ENCODE measurements at regions not wholly inside any gene's neighbourhood (a gene's known extent, or its start where the extent isn't known, plus 50 kb on each side); places are given as distances from the start of the nearest gene placed in this dataset.
"Not testable (repeated sequence)": the region's sequence is repeated elsewhere in the genome, so short reads cannot be mapped to it uniquely, and the experiment has no call there.

DNA sequence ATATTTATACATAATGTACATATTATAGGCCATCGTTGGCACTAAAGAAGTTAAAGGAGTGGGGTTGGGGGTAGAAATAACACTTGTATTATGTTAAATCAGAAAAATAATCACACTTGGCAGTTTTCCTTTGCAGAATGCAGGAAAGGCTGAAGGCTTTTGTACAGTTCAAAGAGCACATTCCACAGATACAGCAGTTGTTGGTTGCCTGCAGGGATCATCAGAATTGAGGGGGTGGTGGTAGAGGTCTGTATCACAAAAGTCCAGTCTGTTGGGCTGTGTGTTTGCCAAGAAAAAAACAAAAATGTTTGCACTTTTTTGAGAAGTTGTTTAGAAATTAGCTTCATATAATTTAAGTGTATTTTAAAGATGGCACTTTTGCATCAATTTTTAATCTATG is 231.8 kb upstream of the FOXP2 start:
- DNase-seq (ENCODE audit: low read depth in 2 of 3, low spot score in 2 of 3), result no peak

DNA sequence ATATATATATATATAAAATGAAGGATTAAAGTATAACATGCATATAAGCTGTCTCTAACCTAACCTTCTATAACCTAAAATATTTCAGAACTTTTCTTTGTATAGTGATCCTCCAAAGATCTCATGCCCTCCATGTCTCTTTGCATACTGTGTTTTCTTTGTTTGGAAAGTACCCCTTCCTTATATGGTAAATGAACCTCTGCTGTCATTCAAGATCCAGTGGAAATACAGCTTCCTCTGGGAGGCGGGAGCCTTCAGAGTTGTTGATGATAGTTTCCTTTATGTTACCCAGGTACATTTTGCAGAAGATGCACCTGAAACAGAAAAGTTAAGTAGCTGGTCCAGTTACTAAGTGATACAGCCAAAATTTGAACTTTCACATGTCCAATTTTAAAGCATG is 233.3 kb upstream of the FOXP2 start:
- DNase-seq (ENCODE audit: low read depth in 2 of 3, low spot score in 2 of 3), result no peak

DNA sequence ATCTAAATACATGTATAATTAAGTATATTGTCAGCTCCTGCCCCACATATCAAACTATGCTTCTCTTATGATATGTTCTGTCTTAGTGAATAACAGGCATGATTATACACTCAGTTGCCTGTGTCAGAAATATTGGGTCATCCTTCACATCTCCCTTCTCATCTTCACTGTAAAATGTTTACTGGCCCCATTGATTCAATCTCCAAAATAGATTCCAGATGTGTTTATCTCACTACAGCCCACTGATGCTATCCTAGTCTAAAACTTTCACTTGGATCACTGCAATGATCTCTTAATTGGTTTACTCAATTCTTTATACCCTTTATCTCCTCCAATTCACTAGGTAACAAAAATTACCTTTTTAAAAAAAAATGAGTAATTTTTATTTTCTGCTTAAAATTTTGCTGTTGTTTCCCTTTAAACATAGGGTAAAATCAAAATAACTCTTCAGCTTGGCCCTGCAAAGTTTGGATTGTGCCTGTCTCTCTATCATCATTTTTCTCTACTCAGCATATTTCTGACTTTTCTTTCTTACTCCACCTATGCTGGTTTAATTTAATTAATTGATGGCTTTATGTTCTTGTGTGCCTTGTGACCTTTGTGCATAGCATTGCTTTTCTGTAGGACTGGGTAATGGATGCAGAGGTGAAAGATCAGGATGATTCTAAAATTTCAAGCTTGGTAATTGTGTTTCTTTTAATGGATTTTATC is 233.9 kb upstream of the FOXP2 start:
- no peak for DNase-seq (ENCODE audit: low read depth in 2 of 3, low spot score in 2 of 3)

DNA sequence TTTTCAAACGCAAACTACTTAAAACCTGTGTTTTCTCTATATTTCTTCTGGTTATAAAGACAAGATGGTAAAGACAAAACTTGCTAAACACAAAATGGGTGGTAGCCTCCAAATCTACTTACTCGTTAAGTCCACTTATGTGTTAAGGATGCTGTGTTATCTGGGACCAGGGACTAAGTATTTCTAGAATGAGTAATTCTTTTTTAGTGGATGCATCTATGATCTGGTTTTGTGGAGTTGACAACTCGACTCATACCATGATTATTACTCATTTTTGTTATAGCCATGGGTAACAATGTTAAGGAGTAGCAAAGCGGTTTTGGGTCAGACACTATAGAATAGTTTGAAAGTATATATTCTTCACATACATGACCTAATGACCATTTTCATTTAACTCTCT is 239.5 kb upstream of the FOXP2 start:
- no peak for DNase-seq (ENCODE audit: low read depth in 2 of 3, low spot score in 2 of 3)

DNA sequence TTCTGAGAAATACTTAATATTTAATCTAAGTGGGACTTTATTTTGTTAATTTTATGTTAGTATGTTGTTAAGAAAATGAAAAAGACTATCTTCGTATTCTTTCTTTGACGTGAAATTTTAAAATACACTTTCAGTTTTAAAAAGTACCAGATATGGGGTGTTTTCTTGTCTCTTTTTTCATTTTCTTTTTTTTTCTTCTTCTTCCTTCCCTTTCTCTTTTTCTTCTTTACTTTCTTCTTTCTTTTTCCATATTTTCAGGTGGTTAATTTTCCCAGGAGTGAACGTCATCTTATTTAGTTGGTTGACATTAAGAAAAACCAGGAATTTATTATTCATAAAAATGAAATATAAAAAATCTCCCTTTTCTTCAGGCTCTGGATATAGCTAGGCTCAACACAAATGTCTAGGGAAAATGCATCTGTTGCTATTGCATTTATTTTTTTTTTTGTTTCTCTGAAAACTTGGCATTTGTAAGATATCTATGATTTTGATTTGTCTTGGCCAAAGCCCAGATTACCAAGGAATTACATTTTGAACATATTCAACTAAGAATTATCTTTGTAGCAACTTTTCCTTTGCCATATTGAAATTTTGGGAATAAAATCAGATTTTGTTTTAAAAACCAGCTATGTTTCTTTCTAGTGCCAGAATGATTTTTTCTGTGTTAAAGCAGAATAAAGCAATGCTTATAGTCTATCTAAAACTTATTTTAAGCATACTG is 241.3 kb upstream of the FOXP2 start:
- no peak for DNase-seq (ENCODE audit: low read depth in 2 of 3, low spot score in 2 of 3)

DNA sequence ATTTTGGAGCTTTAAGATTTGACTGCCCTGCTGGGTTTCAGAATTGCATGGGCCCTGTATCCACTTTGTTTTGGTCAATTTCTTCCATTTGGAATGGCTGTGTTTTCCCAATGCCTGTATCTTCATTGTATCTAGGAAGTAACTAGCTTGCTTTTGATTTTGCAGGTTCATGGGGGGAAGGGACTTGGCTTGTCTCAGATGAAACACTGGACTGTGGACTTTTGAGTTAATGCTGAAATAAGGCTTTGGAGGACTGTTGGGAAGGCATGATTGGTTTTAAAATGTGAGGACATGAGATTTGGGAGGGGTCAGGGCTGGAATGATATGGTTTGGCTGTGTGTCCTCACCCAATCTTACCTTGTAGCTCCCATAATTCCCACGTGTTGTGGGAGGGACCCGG is 245.2 kb upstream of the FOXP2 start:
- DNase-seq (ENCODE audit: low read depth in 2 of 3, low spot score in 2 of 3), result not testable (repeated sequence)

DNA sequence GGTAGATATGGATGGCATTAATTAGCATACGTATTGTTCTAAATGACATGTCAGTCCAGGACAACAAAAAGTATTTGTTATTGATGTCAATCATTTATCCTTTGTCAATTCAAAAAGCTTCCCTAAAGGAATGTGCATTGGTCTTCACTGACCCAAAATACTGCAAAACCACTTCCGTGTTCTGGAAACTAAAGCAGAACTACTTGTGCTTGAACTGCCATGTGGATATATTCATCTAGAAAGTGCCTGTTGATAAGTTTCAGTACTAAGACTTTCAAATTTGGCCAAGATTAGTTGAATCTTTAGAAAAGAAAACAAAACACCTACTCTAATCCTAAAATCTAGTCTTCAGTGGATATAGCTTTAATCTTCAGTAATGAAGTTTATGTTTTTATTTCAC is 242.1 kb upstream of the PPP1R3A start:
- DNase-seq (ENCODE audit: low read depth in 2 of 3, low spot score in 2 of 3), result no peak

DNA sequence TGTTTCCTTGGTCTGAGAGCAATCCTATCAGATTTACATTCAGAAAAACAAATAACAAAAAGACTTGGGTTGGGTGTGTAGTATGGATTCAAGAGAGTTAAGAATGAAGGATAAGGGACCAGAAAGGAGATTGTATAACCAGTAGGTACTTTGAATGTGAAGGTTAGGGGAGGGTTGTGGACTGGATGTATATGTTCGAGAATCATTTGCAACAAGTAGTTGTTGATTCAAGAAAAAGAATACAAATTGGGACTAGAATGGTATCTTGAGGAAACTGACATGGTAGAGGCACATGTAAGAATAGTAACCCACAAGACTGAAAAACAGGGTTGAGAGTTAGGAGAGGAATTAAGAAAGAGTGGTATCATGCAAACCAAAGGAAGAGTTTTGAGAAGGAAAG is 240.0 kb upstream of the PPP1R3A start:
- DNase-seq (ENCODE audit: low read depth in 2 of 3, low spot score in 2 of 3), result no peak

DNA sequence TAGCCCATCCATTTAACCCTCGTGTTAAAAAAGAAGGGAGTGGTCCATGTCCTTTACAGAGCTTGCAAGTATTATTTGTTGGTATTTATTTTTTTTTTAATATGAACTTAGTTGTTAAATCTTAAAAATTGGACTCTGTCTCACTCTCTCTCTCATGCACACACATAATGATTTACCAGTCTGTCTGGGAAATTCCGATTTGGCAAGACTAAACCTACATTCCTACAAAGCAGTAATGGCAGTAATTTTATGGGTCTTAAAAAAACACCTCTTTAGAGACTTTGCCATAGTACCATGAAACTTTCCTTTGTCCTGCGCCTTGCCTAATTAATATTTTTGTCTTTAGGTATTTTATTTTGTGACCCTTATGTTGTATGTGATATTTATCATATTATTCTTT is 239.5 kb upstream of the PPP1R3A start:
- DNase-seq (ENCODE audit: low read depth in 2 of 3, low spot score in 2 of 3), result no peak

DNA sequence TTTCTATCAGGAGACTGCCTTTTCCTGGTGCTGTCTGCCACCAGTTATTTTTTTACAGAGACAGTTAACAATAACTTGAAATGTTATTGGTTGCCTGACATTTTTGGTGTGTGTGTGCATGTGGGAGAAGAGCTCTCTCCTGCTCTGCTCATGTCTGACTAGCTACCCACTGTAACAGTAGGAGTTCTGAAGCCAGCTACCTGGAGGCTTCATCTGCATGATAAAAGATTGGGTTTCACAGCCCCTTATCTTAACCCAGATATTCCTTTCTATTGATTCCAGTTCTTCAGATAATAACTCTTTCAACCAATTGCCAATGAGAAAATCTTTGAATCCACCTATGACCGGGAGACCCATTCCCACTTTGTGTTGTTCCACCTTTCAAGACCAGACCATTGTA is 237.4 kb upstream of the PPP1R3A start:
- DNase-seq (ENCODE audit: low read depth in 2 of 3, low spot score in 2 of 3), result no peak

DNA sequence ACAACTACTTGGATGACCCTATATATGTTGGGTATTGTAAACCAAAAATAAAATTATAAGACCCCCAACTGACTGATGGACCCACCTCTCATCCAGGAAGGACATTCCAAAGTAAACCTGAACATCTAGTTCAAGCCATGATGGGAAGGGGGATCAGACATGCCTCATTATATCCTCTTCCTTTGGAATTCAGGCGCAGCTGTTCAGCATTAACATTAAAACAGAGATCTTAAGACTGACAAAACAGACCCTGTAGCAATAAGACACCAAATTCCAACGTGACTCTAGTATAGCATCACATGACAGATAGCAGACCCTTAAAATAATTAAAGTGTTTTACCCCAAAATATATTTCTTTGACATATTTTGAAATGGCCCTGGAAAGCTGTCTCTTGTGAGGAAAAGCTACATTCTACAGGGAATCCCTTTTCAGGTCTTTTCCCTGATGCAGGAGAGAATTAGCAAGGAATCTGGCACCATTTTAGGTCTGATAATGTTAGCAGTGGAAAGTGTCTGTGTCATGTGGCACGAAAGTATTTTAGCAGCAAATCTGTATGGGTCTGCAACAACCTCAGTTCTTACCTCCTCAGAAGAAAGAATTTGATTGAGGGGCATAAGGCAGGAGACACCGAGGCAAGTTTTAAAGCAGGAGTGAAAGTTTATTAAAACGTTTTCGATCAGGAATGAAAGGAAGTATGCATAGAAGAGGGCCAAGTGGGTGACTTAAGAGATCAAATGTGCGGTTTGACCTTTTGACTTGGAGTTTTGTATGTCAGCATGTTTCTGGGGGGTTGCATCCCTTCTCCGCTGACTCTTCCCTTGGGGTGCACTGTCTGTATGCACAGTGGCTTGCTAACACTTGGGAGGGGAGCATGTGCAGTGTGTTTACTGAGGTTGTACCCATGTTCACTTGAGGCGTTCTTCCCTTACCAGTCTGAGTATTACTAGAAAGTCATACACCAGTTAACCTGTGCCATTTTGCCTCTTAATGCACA is 236.6 kb upstream of the PPP1R3A start:
- no peak for DNase-seq (ENCODE audit: low read depth in 2 of 3, low spot score in 2 of 3)

DNA sequence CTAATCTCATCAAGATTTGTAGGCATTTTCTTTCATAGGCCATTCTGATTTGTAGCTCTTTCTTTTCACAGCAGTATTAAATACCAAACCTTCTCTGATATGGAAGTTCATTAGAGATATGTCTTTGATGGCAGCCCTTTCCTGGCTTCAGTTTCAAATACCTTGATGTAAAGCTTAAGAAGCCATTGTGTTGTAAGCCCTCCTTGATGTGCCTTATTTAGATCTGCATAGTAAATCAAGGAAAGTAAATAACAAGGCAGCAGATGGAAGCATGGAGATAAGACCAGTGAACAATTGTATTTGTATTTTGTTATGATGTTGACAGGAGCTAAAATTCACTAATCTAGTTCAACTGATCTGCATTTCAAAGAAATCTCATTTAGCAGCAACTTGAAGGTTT is 234.9 kb upstream of the PPP1R3A start:
- DNase-seq (ENCODE audit: low read depth in 2 of 3, low spot score in 2 of 3), result no peak

DNA sequence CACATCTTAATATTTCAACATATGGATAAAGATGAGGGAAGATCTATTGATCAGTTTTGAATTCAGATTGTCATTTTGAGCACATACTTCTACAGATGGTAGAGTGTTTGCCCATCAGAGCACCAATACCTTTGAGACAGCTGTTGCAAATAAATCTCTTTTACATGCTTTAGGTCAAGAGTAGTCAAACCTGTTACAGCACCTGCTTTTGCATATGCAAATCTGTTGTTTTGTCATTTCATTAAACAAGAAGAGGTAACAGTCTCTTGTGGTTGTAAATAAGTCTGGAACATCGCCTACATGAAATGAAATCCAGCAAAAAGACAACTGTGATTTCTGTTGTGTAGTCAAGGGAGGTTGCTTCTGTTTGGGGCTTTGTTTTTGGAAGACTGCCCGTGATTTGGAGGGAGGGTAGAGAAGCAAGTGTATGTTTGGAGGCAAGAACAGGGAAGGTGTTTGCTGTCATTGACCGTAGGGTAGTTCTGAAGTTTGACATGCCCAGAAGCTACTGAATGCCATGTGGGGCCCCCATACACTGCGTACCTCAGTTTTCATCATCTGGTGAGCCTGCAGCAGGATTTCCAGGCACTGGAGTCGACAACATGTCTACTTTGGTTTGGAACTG is 233.6 kb upstream of the PPP1R3A start:
- no peak for DNase-seq (ENCODE audit: low read depth in 2 of 3, low spot score in 2 of 3)

DNA sequence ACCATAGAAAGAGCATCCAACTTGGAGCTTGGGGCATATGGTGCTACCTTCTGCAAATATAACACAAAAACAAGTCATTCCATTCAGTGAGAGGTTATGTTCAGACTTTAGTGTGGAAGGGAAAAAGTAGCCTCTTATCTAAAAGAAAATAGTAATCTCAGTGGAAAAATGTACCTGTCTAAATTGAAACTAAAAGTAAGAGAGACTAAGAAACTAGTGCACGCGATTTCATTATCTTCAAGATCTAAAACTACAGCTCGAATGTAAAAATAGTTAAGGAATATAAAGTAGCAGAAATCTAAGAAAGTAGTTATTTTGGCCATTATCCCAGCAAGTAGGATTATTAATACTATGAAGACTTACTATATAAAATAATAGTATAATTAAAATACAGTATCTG is 233.0 kb upstream of the PPP1R3A start:
- DNase-seq (ENCODE audit: low read depth in 2 of 3, low spot score in 2 of 3), result no peak

DNA sequence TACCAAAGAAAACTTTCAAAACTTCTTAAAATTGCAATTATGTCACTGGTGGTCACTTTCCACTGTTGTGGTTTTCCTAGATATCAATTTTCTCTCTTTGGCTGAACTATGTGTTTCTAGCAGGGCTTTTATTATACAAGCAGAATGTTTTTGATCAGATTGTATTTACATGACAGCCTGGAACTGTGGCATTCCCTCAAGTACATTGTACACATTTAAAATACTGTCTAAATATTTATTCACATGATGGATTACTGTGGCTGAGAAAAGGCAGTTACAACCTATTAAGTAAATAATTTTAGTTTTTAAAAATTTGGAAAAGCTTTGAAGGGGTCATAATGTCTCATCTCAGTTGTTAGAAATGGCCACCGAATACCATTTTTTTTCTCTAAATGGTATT is 231.9 kb upstream of the PPP1R3A start:
- DNase-seq (ENCODE audit: low read depth in 2 of 3, low spot score in 2 of 3), result no peak

DNA sequence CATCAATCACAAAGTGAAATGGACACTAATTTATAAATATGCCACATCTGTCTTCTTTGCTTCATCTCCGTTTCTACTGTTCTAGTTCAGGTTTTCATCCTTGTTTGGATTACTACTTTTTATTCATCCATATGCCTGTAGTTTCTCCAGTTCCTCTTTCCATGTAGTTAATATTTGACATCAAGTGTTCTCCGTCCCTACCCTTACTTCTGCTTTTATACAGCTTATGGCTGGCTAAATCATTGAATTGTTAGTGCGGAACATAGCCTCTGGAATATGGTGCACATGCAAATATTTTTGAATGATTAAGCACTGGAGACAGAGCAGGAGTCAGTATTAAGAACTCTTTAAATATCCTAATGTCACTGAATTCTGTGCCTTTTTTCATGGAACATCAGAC is 230.0 kb upstream of the PPP1R3A start:
- no peak for DNase-seq (ENCODE audit: low read depth in 2 of 3, low spot score in 2 of 3)

DNA sequence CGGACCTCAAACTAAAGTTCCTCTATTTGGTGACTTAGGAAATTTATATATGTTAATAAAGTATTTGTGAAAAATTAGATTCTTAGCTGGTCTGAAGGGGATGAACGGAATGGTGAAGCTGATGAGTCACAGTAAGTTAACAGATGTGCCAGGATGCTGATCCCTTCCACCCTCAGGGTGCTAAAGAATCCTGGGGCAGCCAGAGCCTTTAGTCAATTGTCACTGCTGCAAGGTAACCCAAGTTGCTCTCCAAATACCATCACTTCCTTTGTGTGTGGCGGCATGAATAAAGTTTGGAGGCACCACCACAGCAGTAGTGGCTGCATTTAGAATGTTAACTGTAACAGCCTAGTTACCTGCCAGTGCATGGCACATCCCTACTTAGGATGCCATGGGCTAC is 222.6 kb upstream of the PPP1R3A start:
- DNase-seq (ENCODE audit: low read depth in 2 of 3, low spot score in 2 of 3), result no peak

DNA sequence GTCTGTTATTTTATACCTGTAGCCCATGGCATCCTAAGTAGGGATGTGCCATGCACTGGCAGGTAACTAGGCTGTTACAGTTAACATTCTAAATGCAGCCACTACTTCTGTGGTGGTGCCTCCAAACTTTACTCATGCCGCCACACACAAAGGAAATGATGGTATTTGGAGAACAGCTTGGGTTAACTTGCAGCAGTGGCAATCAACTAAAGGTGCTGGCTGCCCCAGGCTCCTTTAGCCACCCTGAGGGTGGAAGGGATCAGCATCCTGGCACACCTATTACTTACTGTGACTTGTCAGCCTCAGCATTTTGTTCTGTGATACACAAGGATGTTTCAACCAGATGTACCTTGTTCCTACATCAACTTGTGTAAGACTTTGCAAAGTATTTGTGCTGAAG is 221.8 kb upstream of the PPP1R3A start:
- DNase-seq (ENCODE audit: low read depth in 2 of 3, low spot score in 2 of 3), result no peak

DNA sequence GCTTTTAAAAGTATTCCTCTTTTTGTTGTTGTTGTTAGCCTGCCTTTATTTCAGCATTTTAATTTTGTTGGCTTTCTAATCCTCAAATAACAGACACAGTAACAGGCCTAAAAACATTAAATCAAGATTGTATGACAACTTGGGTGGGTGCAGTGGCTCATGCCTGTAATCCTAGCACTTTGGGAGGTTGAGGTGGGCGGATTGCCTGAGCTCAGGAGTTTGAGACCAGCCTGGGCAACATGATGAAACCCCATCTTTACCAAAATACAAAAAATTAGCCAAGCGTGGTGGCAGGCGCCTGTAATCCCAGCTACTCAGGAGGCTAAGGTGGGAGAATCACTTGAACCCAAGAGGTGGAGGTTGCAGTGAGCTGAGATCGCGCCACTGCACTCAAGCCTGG is 220.9 kb upstream of the PPP1R3A start:
- not testable (repeated sequence) for DNase-seq (ENCODE audit: low read depth in 2 of 3, low spot score in 2 of 3)

DNA sequence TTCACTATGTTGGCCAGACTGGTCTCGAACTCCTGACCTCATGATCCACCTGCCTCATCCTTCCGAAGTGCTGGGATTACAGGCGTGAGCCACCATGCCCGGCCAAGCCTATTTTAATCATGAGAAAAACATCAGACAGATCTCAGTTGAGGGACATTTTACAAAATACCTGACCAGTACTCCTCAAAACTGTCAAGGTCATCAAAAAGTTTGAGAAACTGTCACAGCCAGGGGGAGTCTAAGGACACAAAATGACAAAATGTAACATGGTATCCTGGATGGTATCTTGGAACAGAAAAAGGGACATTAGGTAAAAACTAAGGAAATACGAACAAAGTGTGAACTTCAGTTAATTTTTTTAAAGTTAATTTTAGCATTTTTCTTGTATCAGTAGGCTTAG is 219.8 kb upstream of the PPP1R3A start:
- DNase-seq (ENCODE audit: low read depth in 2 of 3, low spot score in 2 of 3), result no peak

DNA sequence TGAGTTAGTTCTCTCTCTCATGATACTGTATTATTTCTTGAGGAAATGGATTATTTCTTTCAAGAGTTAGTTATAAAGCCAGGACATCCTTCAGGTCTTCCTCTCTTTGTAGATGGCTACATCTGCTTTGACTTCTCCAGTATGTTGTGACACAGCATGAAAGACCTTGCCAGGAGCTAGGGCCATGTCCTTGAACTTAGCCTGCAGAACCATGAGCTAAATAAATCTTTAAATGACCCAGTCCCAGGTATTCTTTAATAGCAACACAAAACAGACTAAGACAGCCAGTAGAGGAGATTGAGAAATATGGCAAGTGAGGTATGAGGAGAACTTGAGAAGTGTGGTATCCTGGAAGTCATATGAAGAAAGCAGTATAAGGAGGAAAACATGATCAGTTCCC is 214.9 kb upstream of the PPP1R3A start:
- no peak for DNase-seq (ENCODE audit: low read depth in 2 of 3, low spot score in 2 of 3)

Data from activated CD8-positive, alpha-beta memory T cell treated with anti-CD3 and anti-CD28 coated beads for 48 hours (primary cell).